HCT116 (cell line): ENCODE measurements at regions not wholly inside any gene's neighbourhood (a gene's known extent, or its start where the extent isn't known, plus 50 kb on each side); places are given as distances from the start of the nearest gene placed in this dataset.

Experiments
- ATAC-seq: fragments of 200-7000 bp; cut with Tn5 transposase; 2 replicates; pipeline ENCODE4 v1.9.1; 2020; ENCODE audit warnings: mild to moderate bottlenecking, moderate library complexity
- BruUV-seq: library from RNA; stranded (reverse); fragments of 400-500 nt; replicated peaks from 2 replicates; lab custom pipeline; 2021; lab: Mats Ljungman, UMichigan
- CTCF ChIA-PET: fragments of 300-600 bp; sonication (Branson Sonifier 250); formaldehyde crosslinking; loops from one replicate; lab custom pipeline; 2021; ENCODE audit warnings: antibody characterized with exemption; lab: Charles Lee
- POLR2A ChIA-PET: fragments of 300-600, 350-600 bp; sonication (Branson Sonifier 250); formaldehyde crosslinking; loops from one replicate; lab custom pipeline; 2021; ENCODE audit warnings: antibody characterized with exemption; lab: Charles Lee
- RAD21 ChIA-PET, 2 experiments: fragments of 300-600 bp; sonication (Branson Sonifier 250); formaldehyde crosslinking; loops; one replicate each; lab custom pipeline; 2023; ENCODE audit warnings: low total read pairs in 2 of 2; ENCODE audit not compliant: uncharacterized antibody in 2 of 2, unreplicated experiment in 2 of 2, low non-redundant PET in 1 of 2; lab: Charles Lee
- DNase-seq: peaks from one replicate; pipeline ENCODE4 v3.0.0-alpha.2; 2010; ENCODE audit warnings: low read depth, low spot score
- H2AFZ ChIP-seq: fragments of 200-600 bp; shearing (Covaris generic), sonication (generic); 2 replicates; pipeline ENCODE4 v1.6.1; 2017; ENCODE audit warnings: low read depth, mixed run types, mixed read lengths, antibody characterized with exemption, low read length; ENCODE audit not compliant: poor library complexity, severe bottlenecking
- H3K27ac ChIP-seq: 2 replicates; pipeline ENCODE4 v1.5.1; 2012; ENCODE audit warnings: low read depth, low read length
- H3K27me3 ChIP-seq: fragments of 200-600 bp; sonication (generic); 2 replicates; pipeline ENCODE4 v1.6.1; 2016; ENCODE audit warnings: mixed run types, low read length, mixed read lengths; ENCODE audit not compliant: insufficient read depth
- H3K36me3 ChIP-seq, 2 experiments: fragments of 200-500 bp in 1 of 2; fragments of 200-600 bp in 1 of 2; sonication (Bioruptor generic) in 1 of 2; sonication (generic) in 1 of 2; 2 replicates each; pipeline versions ENCODE4 v1.5.1 to v1.6.1; 2014 to 2016; ENCODE audit warnings: low read length in 2 of 2, inconsistent platforms in 1 of 2, mixed read lengths in 1 of 2, mixed run types in 1 of 2; ENCODE audit not compliant: insufficient read depth in 2 of 2, control insufficient read depth in 1 of 2
- H3K4me1 ChIP-seq, 2 experiments: fragments of 200-600 bp in 1 of 2; sonication (generic) in 1 of 2; 2 replicates each; pipeline versions ENCODE4 v1.5.1 to v1.6.1; 2012 to 2017; ENCODE audit warnings: low read length in 2 of 2, inconsistent platforms in 1 of 2, mild to moderate bottlenecking in 1 of 2, mixed read lengths in 1 of 2, mixed run types in 1 of 2, moderate library complexity in 1 of 2; ENCODE audit not compliant: insufficient read depth in 2 of 2, control insufficient read depth in 1 of 2
- H3K4me2 ChIP-seq: fragments of 200-600 bp; sonication (generic); 2 replicates; pipeline ENCODE4 v1.6.1; 2017; ENCODE audit warnings: mixed run types, low read length, mixed read lengths
- H3K4me3 ChIP-seq, 2 experiments: fragments of 200-600 bp in 1 of 2; sonication (generic) in 1 of 2; replicated peaks in 1 of 2; 2 replicates each; pipeline ENCODE4 v1.5.1; 2011 to 2016; ENCODE audit warnings: low read length in 2 of 2, control low read depth in 1 of 2, low read depth in 1 of 2, mild to moderate bottlenecking in 1 of 2, mixed read lengths in 1 of 2, mixed run types in 1 of 2
- H3K79me2 ChIP-seq: fragments of 200-600 bp; sonication (generic); 2 replicates; pipeline ENCODE4 v1.6.1; 2017; ENCODE audit warnings: mild to moderate bottlenecking, mixed run types, low read length, moderate library complexity, mixed read lengths; ENCODE audit not compliant: insufficient read depth
- H3K9ac ChIP-seq: fragments of 200-600 bp; sonication (generic); 2 replicates; pipeline ENCODE4 v1.6.1; 2016; ENCODE audit warnings: low read length, mixed read lengths
- H3K9me2 ChIP-seq: fragments of 200-600 bp; sonication (generic), shearing (Covaris generic); 2 replicates; pipeline ENCODE4 v1.6.1; 2017; ENCODE audit warnings: mixed run types, mild to moderate bottlenecking, moderate library complexity; ENCODE audit not compliant: insufficient read depth
- H3K9me3 ChIP-seq, 2 experiments: fragments of 200-500 bp in 1 of 2; fragments of 200-600 bp in 1 of 2; sonication (Bioruptor generic) in 1 of 2; sonication (generic) in 1 of 2; 2 replicates each; pipeline ENCODE4 v1.6.1; 2014 to 2017; ENCODE audit warnings: low read length in 2 of 2, mixed read lengths in 2 of 2, inconsistent platforms in 1 of 2, low read depth in 1 of 2, mild to moderate bottlenecking in 1 of 2, mixed run types in 1 of 2, moderate library complexity in 1 of 2; ENCODE audit not compliant: control insufficient read depth in 1 of 2, insufficient read depth in 1 of 2
- H4K20me1 ChIP-seq: fragments of 200-600 bp; sonication (generic), shearing (Covaris generic); 2 replicates; pipeline ENCODE4 v1.6.1; 2017; ENCODE audit warnings: mixed run types, mild to moderate bottlenecking, moderate library complexity; ENCODE audit not compliant: insufficient read depth
- ATF3 ChIP-seq: IDR thresholded peaks from 2 replicates; pipeline ENCODE4 v1.6.1; 2012
- CEBPB ChIP-seq: IDR thresholded peaks from 2 replicates; pipeline ENCODE4 v1.6.1; 2012; ENCODE audit warnings: low read depth
- ELF1 ChIP-seq: IDR thresholded peaks from 2 replicates; pipeline ENCODE4 v1.6.1; 2012; ENCODE audit warnings: low read depth, borderline replicate concordance
- EZH2phosphoT487 ChIP-seq: fragments of 200-600 bp; IDR thresholded peaks from 2 replicates; pipeline ENCODE4 v1.6.1; 2018; ENCODE audit warnings: antibody characterized with exemption, borderline replicate concordance
- FOSL1 ChIP-seq: IDR thresholded peaks from 2 replicates; pipeline ENCODE4 v1.6.1; 2012; ENCODE audit warnings: low read depth
- JUND ChIP-seq: IDR thresholded peaks from 2 replicates; pipeline ENCODE4 v1.6.1; 2012
- MAX ChIP-seq: IDR thresholded peaks from 2 replicates; pipeline ENCODE4 v1.6.1; 2012
- SIN3A ChIP-seq: IDR thresholded peaks from 2 replicates; pipeline ENCODE4 v1.6.1; 2012; ENCODE audit warnings: low read depth
- SP1 ChIP-seq: IDR thresholded peaks from 2 replicates; pipeline ENCODE4 v1.6.1; 2012; ENCODE audit warnings: low read depth
- SRF ChIP-seq: IDR thresholded peaks from 2 replicates; pipeline ENCODE4 v1.6.1; 2012; ENCODE audit warnings: low read depth
- YY1 ChIP-seq: IDR thresholded peaks from 2 replicates; pipeline ENCODE4 v1.6.1; 2011; ENCODE audit warnings: low read length, low read depth, moderate library complexity, mild to moderate bottlenecking; ENCODE audit not compliant: insufficient replicate concordance; ENCODE audit errors: extremely low read depth
- ZFX ChIP-seq: fragments of 450-650 bp; IDR thresholded peaks from 2 replicates; pipeline ENCODE4 v1.6.1; 2017
- ZNF274 ChIP-seq: fragments of 200-500 bp; sonication (Bioruptor generic); IDR thresholded peaks from 2 replicates; pipeline ENCODE4 v1.6.1; 2014; ENCODE audit warnings: mild to moderate bottlenecking, low read depth, low read length, inconsistent platforms
- intact Hi-C: fragments of 100-400 bp; cut with micrococcal nuclease; formaldehyde crosslinking; loops from 2 replicates; pipeline ENCODE4 v1.10.0; 2022

GRCh38 chr11:104522123-104522522 lies 358.2 kb upstream of the PDGFD start (continued):
- TF ChIP-seq MAX (no peak), ELF1 (no peak), SP1 (no peak)

- Histone ChIP-seq H3K79me2 (no peaks in the 10 kb centered on the region), H3K9ac (no peak overlapping the region), H2AFZ (no peak overlapping the region), H4K20me1 (no peaks in the 10 kb centered on the region), H3K36me3 (no peaks in the 10 kb centered on the region), H3K27ac (no peak overlapping the region), H3K9me3 (no peaks in the 10 kb centered on the region)
- no peak for DNase-seq
- TF ChIP-seq SRF, result no peak
- TF ChIP-seq ZFX, result no peak
- no peak for TF ChIP-seq MAX
- TF ChIP-seq ZNF274, result no peak
- TF ChIP-seq FOSL1, result no peak
- TF ChIP-seq ATF3, result no peak
- no peak for TF ChIP-seq YY1
- no peak for TF ChIP-seq SIN3A
- TF ChIP-seq CEBPB, result no peak
- no peak for TF ChIP-seq JUND
- TF ChIP-seq EZH2phosphoT487, result no peak
- TF ChIP-seq, all 23 proteins: peak for 0
- RAD21 ChIA-PET, result no interaction called here
- BruUV-seq, result no TSS peak
- no peak overlapping the region for H3K4me3 ChIP-seq
- CTCF ChIA-PET, result no interaction called here
- no peaks in the 10 kb centered on the region for H3K4me1 ChIP-seq
- no peaks in the 10 kb centered on the region for H3K9me2 ChIP-seq
- intact Hi-C loops, result no loop called here
- ATAC-seq, result no peak
- no peak overlapping the region for H3K4me2 ChIP-seq
- no peaks in the 10 kb centered on the region for H3K27me3 ChIP-seq
- POLR2A ChIA-PET, result no interaction called here
Observed at GRCh38 chr11:104510169-104510568, 346.2 kb upstream of the PDGFD start.
